GM19328 (cell line): ENCODE measurements at regions not wholly inside any gene's neighbourhood (a gene's known extent, or its start where the extent isn't known, plus 50 kb on each side); places are given as distances from the start of the nearest gene placed in this dataset.

Source experiments
- ATAC-seq: cut with Tn5 transposase; IDR thresholded peaks from one replicate; pipeline ENCODE4 v1.9.1; 2021; ENCODE audit warnings: mild to moderate bottlenecking, moderate library complexity; ENCODE audit not compliant: unreplicated experiment

DNA sequence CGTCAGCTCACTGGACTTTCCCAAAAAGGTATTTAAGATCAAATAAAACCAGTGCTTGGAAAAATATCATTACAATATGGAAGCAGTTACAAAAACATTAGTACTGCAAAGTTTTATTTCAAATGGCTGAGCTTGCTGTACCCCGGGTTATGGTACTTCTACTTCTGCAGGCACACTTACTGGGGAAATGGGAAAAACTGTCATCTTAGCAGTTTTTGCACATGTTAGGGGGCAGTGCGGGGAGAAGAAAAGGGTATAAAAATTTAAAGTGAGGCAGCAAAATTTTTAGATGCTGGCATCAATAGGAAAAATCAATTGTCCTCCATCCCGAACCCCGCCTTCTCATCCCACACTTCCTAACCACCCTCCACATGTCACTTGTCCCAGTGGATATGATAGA lies 133.4 kb downstream of the ATG4C start:
- ATAC-seq = no peak

DNA sequence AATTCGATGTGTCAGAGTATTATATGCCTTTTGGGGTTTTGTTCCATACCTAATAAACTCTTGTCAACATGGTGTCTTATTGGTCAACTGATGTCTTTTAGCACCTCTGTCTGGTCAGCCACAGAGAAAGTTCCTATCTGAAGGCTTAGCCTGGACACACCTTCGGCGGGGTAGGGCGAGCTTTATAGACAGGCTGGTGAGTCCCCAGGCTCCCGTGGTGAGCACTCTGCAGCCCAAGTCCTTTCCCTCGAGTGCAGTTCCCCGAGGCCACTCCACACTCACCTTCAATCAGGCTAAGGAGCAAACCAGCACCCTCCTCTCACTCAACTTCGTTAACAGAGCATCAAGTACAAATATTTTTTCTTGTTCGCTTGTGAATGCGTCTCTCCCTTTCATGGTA lies 133.9 kb downstream of the ATG4C start:
- ATAC-seq = no peak

- ATAC-seq = no peak
Measured at GRCh38 chr1:62918700-62919099, 134.8 kb downstream of the ATG4C start.

GRCh38 chr1:62922006-62922405 lies 138.1 kb downstream of the ATG4C start:
- ATAC-seq = no peak

DNA sequence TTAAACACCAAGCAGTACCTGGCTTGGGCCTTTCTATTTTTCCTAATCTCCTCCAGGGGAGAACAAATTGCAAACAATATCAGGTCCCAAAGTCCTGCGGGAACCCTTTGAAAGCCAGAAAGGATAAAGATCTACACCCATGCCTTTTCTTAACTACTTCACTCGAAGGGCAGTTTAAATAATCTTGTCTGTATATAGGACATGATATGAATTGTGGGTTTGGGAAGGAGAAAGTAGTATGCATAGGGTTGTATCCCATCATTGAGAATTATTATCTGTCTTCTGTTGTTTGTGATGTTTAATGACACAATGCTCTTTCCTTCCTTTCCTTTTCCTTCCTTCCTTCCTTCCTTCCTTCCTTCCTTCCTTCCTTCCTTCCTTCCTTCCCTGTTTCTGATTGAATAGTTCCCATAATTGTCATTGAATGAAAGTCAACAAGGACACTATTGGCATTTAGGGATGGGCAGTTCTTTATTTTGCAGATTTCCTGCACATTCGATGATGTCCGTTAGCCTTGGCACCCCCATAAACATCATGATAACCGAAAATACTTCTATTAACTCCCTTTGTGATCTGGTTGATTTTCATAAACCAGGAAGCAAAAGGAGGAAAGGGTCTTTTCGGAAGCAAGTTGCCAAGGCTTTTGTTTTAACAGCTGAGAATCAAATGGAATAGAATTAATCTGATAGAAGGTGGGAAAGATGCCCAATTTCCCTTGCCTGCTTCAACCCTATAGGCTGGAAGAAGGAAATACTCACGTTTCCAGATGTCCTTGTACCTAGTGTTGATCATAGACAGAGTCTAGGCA lies 141.3 kb downstream of the ATG4C start:
- ATAC-seq = no peak

DNA sequence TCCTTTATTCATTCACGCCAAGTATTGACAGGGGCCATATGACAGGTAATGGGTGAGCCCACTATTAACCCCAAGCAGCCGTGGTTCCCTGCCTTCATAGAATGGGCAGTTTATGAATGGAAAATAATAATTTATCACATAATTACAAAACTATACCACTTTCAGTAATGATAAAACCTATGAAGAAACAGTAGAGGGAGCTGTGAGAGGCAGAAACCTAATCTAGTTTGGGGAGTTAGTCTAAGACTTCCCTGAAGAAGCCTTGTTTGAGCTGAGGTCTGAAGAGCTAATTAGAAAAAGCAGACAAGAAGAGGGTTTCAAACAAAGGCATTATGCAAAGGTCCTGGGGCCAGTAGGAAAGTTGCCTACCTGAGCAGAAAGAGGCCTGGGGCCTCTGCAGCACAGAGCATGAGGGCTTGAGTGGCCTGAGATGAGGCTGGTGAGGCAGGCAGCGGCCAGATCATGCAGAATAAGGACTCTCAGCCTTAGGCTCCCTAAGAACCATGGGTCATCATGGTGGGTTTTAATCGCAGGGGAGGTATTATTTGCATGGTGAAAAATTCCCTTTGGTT lies 142.8 kb downstream of the ATG4C start:
- ATAC-seq = no peak

GRCh38 chr1:62928885-62929284 lies 145.0 kb downstream of the ATG4C start:
- ATAC-seq = no peak

GRCh38 chr1:62937634-62938296 lies 153.8 kb downstream of the ATG4C start:
- no peak for ATAC-seq

- ATAC-seq = no peak
Measured at GRCh38 chr1:62941780-62942179, 157.8 kb downstream of the ATG4C start.

DNA sequence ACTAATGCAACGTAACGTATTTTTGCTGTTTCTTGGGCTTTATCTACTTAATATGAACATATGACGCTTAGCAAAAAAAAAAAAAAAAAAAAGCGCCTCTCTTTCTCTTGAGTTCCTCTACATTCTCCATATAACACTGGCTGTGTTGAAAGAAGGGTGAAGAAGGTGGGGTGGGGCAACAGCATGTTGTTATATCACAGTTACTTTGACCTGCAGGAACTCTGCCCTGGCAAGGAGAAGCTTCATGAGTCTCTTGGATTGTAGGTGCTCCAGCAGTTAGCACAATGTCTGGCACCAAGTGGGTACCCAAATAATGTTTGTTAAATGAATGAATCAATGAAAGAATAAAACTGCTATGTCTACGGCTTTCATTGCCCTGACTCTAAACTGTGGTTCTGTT lies 162.6 kb downstream of the ATG4C start:
- no peak for ATAC-seq

GRCh38 chr1:62951428-62951827 lies 167.5 kb downstream of the ATG4C start:
- ATAC-seq = no peak

- no peak for ATAC-seq
Measured at GRCh38 chr1:62952596-62952995, 168.7 kb downstream of the ATG4C start.

- no peak for ATAC-seq
Measured at GRCh38 chr1:62953633-62954032, 169.7 kb downstream of the ATG4C start.

GRCh38 chr1:62954758-62955157 lies 170.8 kb downstream of the ATG4C start:
- ATAC-seq = no peak

GRCh38 chr1:62955666-62956065 lies 171.7 kb downstream of the ATG4C start:
- no peak for ATAC-seq

DNA sequence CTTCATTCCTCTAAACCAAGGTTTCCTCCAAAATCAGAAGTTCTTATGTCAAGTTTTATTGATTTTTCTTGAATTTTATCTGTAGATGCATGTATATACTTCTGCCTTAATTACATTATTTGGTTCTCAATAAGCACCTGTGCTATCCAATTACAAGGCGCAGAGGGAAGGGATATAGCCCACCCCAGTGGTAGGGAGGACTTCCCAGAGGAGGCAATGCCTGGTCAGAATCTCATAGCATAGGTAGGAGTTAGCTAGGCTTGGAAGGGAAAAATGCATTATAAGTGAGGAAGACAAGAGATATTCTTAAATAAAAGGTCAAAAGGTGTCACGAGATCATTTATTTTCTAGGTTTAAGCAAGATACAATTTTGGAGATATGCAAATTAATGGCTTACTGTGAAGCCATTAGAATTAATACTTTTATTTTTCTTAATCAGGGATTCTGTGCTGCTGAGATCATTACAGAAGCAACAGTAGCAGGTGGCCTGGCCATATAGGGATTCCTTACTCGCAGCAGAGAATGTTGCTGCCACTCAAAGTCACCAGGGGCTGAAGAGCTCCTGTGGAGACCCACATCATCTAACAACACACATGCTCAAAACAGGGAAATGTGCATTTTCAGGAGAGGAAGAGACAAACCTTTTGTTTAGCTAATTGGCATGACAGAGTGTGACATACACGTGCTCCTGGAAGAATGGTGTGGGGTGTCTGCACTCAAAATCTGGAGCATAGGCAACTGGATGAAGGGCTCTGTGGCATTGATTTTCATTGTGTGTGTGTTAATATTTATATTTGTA lies 178.3 kb downstream of the ATG4C start:
- ATAC-seq = no peak

GRCh38 chr1:62962901-62963776 lies 179.2 kb downstream of the ATG4C start:
- no peak for ATAC-seq

- ATAC-seq = no peak
Measured at GRCh38 chr1:62964141-62964540, 180.2 kb downstream of the ATG4C start.

- no peak for ATAC-seq
Measured at GRCh38 chr1:62967031-62967430, 183.1 kb downstream of the ATG4C start.

DNA sequence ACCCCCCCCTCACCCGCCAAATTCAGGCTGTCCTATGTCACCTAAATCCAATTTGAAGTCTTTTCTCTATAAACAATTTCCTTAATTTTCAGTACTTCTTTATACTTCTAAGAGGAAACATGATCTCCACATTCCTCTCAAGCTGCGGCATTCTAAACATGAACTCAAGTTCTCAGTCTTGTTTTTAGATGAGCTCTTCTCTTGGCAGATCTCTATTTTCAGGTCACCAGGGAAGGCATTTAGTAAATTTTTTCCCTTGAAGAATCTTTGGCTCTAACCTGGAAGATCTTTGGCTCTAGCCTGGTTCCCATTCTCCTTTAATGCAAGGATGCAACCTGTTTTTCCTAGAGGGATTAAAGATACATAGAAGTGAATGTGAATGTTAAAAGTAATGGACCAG lies 193.4 kb downstream of the ATG4C start:
- no peak for ATAC-seq
